NCI-H446 (cell line): ENCODE measurements at regions not wholly inside any gene's neighbourhood (a gene's known extent, or its start where the extent isn't known, plus 50 kb on each side); places are given as distances from the start of the nearest gene placed in this dataset.
A peak's percentile ranks its signal among the peaks of the same experiment; 100 is the strongest.

Experiments used
- DNase-seq, 2 experiments: peaks; one replicate each; lab custom pipeline; 2025; lab: John Stamatoyannopoulos, UW

DNA sequence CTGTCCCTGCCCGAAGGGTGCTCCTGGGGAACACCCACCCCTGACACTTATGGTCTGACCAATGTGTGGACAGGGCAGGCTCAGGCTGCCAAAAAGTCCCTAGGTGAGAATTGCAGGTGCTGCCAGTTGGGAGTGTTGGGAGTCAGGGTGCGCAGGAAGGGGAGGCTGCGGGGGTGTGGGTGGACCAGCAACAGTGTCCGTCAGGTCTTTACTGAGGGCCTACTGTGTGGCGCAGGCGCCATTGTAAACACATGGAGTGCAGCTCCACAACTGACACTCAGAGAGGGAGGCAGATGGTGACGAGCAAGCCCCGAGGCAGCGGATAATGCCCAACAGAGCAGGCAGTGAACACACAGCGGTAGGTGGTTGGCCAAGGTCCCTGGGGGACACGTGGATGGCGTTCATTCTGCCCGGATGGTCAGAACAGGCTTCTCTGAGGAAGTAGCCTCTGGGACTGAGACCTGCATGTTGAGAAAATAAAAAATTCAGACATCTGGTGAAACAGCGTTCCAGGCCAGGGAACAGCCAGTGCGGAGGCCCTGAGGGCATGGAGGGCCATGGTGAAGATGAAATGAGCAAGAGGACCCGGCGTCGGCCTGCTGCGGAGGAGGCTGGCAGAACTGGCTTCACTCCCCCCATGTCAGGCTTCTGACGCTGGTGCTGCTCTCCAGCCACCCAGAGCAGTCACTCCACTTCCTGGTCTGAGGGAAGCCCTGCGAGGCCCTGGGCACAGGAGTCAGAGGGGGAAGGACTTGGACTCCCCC is 136.2 kb upstream of the ZBTB40 start:
- DNase-seq = no peak

DNA sequence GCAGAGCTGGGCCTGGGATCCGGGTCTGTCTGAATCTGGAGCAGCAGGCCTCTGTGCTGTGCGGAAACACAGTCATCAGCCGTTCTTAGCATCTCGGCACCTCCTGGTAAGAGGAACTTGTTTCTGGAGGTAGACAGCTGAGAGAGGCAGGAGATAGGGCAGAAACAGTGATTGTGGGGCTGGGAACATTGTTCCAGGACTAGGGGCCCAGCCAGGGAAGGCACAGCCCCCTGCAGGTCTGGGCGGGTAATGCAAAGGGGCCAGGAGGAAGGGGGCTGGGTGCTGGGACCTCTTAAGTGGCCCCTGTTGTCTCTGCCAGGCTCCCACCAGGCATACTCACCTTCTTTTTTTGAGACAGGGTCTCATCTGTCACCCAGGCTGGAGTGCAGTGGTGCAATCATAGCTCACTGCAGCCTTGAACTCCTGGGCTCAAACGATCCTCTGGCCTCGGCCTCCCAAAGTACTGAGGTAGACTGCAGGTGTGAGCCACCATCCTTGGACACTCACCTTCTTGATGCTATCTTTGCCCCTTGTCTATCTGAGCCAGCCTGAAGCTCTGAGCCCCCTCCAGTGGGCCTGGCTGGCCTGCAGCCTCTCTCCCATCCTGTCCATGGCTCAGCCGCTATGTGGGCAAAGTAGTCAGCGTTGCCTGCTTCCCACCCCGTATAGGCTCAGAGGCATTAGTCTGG is 134.3 kb upstream of the ZBTB40 start:
- no peak for DNase-seq

DNA sequence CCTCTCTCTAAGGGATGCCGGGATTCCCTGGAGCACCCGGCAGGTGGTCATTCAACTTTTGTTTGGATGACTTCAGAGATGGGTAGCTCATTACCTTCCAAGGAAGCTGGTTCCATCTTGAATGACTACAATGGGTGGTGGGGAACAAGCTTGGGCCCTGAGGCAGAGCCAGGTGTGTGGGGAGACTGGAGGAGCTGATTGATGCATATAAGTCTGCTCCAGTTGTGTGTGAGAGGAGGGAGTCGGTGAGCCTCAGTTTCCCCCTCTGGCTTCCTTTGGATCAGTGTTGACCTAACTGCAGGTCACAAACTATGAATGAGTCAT is 133.8 kb upstream of the ZBTB40 start:
- DNase-seq = no peak

DNA sequence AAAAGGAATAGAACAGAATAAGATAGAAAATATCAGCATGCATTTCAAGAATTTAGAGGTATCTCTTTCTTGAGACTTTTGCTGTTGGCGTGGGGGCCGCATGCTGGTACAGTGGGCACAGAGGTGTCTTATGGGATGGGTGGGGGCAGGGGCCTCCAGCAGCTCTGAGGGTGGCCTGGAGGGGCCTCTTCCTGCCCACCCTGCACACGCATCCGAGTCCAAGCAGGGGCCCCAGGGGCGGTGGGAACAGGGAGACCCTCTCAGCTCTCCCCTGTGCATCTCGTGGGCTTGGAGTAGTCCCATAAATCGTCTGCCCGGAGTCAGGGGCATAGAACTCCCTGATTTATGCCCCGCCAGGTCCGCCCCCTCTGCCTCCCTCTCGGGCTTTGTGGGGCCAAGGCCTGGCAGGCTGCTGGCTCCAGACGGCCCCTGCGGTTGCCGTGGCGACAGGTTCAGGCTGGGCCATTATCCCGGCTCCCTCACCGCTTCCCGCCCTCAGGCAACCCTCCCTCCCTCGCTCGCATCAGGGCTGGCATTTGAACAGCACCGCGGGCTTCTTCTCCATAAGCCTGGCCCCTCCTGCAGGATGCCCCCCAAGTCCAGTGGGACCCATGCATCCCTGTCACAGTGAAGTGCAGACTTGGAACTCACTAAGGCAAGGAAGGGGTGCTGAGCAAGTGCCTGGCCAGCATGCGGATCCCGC is 133.2 kb upstream of the ZBTB40 start:
- DNase-seq = peak; percentile 23 to 65

- DNase-seq = no peak
Observed at GRCh38 chr1:22319608-22320007, 132.0 kb upstream of the ZBTB40 start.

DNA sequence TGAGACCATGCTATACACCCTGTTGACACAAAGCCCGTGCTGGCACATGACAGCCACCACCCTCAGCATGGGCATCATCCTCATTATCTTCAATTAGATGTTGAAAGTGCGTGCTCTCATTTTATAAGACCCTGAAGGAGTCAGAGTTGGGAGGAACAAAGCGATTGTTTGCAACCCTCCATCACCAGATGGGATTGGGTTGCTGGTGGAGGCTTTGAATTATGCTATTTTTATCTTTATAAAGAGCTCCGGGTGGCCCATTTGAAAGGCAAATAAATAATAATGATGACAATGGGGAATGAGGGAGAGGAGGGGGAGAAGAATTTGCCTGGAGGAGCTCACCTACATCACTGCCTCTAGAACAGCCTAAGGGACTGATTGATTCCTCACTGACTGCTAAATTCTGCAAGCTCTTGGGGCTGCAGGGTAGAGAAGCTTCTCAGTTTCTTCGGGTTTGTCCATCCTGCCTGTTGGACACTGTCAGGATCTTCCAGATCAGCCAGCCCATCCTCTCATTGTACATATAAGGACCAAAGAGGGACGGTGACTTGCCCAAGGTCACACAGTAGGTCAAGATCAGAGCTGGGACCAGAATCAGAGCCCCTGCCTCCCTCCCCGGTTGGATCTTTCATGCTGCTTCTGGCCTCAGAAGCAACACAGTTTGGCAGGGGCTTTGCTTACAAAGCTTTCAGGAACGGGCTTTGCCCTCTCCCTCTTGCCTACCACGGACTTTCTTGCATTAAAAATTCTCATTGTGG is 130.9 kb upstream of the ZBTB40 start:
- DNase-seq = no peak

- DNase-seq = no peak
Observed at GRCh38 chr1:22321917-22322316, 129.7 kb upstream of the ZBTB40 start.

GRCh38 chr1:22323141-22323845 is 128.4 kb upstream of the ZBTB40 start:
- no peak for DNase-seq

DNA sequence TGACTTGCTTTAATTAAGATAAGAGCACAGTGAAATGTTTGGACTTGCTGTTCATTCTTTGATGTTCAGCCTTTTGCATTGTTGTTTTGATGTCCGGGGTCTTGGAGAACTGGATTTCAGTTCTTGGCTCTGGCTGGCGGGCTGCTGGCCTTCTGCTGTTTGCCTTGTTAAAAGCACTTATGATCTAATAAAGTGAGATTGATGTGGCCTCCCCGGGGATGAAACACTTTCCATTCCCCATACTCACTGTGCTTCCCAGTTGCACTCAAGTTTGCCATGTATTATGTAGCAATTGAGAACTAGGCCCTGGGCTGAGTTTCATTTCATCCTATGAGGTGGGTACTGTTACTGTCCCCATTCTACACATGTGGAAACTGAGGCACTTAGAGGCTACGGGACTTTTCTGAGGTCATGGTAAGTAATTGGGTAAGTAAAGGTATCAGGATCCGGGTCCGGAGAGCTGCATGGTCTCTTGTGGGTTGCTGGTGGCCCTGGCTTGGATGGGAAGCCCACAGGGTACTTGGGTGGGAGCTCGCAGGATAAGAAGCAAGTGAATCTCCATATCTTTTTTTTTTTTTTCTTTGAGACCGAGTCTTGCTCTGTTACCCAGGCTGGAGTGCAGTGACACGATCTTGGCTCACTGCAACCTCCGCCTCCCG is 127.7 kb upstream of the ZBTB40 start:
- no peak for DNase-seq

DNA sequence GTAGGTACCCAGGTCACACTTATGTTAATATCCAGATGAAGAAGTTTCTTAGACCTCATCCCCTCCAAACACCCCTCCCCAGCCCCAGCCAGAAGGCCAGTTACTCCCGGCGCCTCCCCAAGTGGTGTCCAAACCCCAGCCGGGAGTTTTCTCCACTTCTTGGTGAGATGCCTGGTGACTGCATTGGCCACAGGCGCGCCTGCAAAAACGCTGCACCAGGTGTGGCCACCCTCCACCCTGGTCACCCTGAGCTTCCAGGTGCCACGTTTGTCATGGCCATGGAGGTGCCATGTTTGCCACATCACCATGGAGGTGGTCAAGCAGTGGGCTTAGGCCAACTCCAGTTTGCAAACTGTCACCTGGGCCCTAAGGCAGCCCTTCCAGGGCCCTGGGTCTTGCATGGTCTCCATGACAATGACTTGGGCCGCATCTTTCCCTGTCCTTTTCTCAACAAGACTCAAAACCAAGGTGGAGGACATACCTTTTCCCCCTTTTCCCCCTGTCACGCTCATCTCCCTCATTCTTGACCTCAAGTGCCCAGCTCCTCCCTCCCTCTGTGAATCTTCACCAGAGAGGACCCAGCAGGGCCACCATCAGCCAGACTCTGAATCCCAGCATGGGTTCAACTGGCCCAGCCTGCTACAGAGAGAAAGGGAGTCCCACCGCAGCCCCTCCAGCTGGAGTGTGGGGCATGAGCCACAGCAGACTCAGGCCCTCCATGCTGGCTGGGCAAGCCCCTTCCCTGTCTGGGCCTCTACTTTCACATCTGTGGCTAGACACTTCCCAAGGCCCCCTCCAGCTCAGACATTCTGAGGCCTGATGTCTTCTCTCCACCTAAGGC is 125.9 kb upstream of the ZBTB40 start:
- DNase-seq = no peak

DNA sequence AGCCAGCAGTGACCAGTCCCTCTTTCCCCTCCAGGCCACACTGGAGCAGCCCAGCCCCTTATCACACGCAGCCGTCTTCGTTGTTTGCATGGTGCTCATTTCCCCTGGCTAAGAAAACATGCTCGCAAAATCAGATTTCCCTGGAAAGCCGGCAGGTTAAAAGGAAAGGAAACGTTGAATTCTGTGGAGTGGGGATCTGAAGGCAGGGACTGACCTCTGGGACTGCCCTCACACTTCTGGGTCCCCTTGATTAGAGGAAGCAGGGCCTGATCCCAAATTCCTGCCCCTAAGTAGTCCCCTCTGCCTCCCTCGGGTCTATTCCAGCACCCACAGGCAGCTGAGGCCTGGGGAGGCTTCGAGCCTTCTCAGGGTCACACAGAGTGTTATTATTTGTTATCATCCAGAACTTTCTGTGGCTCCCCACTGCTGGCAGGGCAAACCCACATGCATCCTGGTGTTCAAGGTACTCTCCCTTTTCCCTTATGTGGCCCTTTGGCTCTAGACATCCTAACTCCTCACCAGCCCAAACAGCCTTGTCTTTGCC is 125.2 kb upstream of the ZBTB40 start:
- DNase-seq = no peak

DNA sequence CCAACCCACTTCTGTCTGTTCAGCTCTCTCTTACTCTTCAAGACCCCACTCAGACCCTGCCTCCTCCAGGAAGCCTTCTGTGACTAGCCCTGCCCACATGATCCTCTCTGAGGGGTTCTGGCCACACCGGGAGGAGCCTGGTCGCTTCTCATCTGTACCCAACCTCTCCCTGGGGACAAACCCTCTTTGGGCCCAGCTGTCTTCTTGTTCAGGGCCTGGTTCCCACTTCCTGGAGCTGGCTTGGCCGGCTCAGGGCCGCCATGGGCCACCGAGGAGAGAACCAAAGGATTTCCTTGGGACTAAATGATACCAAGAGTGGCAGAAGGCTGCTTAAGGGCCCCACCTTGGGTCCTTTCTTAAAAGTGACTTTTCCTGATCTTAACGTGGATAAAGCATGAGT is 124.7 kb upstream of the ZBTB40 start:
- DNase-seq = no peak

DNA sequence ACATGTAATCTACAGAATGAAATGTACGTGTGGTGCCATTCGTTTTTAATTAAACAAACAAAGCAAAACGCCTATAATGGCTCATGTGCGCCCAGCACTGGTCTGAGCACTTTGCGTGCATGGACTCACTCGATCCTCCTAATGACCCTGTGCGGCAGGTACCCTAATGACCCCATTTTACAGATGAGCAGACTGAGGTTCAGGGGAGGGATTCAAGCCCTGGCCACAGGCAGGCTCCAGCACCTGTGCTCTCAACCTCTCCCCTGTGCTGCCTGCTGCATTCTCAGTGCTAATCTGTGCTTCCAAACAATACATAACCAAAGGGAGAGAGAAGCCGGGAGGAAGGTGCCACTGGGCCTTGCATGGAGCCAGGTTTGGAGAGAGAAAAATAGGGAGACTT is 124.2 kb upstream of the ZBTB40 start:
- no peak for DNase-seq

DNA sequence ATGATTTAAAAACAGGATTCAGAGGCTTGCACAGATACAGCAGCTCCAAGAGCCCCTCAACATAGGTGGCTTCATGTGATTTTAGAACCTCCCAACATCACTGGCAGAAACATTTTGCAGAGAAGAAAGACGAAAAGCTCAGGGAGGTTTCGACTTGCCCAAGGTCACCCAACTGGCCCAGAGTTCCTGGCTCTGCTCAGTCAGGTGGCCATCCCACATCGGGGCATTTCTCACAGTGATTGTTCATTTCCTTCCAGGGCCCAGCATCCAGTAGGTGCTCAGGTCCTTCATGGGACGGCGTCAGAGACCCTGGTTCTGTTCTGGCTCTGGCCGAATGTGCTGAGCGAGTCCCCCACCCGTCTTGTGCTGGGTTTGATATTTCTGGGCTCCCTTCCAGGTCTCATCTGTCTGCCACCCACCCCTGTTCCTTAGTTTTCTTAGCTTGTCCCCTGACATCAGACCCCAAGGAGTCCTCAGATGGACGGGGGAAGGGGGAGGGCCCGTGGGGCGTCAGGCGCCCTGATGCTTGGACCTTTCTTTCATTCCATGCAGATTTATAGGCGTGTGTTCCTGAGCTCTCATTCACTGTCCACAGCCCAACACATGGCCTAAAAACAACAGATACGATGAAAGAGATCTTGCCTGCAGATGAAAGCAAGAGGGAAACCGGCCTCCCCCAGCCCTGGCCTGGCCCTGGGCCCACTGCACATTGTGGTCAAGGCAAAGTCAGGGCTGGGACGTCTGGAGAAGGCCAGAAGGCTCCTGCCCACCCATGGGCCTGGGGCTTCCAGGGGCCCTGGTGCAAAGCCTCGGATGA is 123.1 kb upstream of the ZBTB40 start:
- no peak for DNase-seq

- DNase-seq = no peak
Observed at GRCh38 chr1:22329148-22329515, 122.5 kb upstream of the ZBTB40 start.

GRCh38 chr1:22330092-22330759 is 121.4 kb upstream of the ZBTB40 start:
- no peak for DNase-seq

- DNase-seq = no peak
Observed at GRCh38 chr1:22330760-22331119, 120.9 kb upstream of the ZBTB40 start.

DNA sequence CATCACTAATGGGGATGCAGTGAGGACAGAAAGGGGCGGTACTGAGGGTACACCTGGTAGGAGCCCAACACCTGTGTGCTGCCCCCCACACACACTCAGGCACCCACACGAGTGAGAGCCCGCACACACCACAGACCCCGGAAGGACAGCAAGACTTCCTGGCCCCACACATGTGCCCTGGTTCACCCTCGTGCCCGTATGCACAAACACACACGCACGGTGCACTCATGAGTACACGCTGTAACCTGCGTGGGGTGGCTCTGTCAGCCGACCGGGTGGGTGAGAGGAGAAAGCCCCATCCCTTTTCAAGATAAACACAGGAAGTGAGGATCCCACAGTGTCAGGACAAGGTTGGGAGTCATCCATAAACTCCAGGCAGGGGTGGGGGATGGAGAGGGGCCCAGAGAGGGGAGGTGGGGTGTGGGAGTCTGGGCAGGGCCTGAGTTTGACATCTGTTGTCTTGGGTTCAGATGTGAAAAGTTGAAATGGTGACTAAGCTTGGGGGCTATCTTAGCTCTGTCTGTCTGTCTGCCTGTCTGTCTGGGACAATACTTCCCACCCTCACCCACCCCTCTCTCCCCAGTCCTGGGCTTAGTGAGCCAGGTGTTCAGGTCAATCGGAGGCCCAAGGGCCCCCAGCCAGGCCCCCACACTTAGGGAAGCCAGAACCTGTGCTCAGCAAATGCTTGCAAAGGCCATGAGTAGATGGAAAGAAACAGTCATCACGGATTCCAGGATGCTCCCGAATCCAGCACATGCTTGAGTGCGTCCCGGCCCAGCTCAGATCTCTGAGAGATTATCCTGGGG is 119.8 kb upstream of the ZBTB40 start:
- DNase-seq = no peak
